Ishikawa (cell line): ENCODE measurements at regions not wholly inside any gene's neighbourhood (a gene's known extent, or its start where the extent isn't known, plus 50 kb on each side); places are given as distances from the start of the nearest gene placed in this dataset.

Experiments used
- CEBPB ChIP-seq: IDR thresholded peaks from 2 replicates; pipeline ENCODE4 v1.6.1; 2012
- EGR1 ChIP-seq: IDR thresholded peaks from 2 replicates; pipeline ENCODE4 v1.6.1; 2012
- EP300 ChIP-seq: IDR thresholded peaks from 2 replicates; pipeline ENCODE4 v1.6.1; 2012; ENCODE audit warnings: borderline replicate concordance
- FOXM1 ChIP-seq: IDR thresholded peaks from 2 replicates; pipeline ENCODE4 v1.6.1; 2012; ENCODE audit warnings: low read depth, borderline replicate concordance
- NFIC ChIP-seq: IDR thresholded peaks from 2 replicates; pipeline ENCODE4 v1.6.1; 2012
- RAD21 ChIP-seq: IDR thresholded peaks from 2 replicates; pipeline ENCODE4 v1.6.1; 2012; ENCODE audit warnings: low read depth
- TAF1 ChIP-seq: IDR thresholded peaks from 2 replicates; pipeline ENCODE4 v1.6.1; 2012; ENCODE audit warnings: low read depth, mild to moderate bottlenecking
- TCF12 ChIP-seq: IDR thresholded peaks from 2 replicates; pipeline ENCODE4 v1.6.1; 2012; ENCODE audit warnings: low read depth
- TEAD4 ChIP-seq: IDR thresholded peaks from 2 replicates; pipeline ENCODE4 v1.6.1; 2012
- YY1 ChIP-seq: IDR thresholded peaks from 2 replicates; pipeline ENCODE4 v1.6.1; 2012; ENCODE audit warnings: low read depth
- ZBTB7A ChIP-seq: IDR thresholded peaks from 2 replicates; pipeline ENCODE4 v1.6.1; 2012; ENCODE audit warnings: low read depth
- TF ChIP-seq, protein P1 (sequence below): IDR thresholded peaks from 2 replicates; pipeline ENCODE4 v1.6.1; 2012

DNA sequence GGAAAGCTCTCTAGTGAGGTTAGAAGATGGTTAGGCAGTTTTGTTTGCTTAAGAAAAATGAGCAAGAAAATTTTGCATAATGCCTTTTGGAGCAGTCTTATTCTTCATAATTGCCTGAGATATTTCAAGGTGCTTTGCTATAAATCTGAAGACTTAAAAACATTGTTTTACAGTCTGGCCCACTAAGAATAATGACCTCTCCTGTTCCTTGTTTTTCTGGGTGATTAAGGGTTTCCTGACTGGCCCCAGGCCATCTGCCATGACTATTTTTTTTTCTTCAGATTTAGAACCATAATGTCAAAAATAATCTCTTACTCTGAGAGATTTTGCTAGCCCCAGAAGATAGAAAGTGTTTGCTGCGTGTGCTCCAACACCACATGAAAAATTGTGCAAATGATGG is 72.3 kb upstream of the CENPW start:
- no peak for TF ChIP-seq EGR1
- TF ChIP-seq, protein P1, sequence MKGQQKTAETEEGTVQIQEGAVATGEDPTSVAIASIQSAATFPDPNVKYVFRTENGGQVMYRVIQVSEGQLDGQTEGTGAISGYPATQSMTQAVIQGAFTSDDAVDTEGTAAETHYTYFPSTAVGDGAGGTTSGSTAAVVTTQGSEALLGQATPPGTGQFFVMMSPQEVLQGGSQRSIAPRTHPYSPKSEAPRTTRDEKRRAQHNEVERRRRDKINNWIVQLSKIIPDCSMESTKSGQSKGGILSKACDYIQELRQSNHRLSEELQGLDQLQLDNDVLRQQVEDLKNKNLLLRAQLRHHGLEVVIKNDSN, result no peak
- no peak for TF ChIP-seq RAD21
- no peak for TF ChIP-seq CEBPB
- no peak for TF ChIP-seq NFIC
- TF ChIP-seq TAF1, result no peak

DNA sequence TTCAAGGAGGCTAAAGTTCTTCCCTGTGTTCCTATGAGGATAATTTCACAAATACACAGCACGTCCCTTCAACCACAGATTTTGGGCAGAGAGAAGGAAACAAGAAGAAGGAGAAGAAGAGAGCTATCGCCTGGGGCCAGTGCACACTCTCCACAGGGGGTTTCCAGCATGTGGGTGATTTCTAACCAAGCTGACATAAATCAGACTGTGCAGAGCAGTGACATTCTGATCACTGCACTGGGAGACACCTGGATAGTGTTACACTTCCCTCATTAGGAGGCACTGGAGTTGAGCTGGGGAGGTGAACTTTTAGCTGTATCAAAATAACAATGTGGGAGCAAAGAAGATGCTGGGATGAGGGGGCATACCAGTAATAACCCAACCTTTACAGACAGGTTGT is 71.8 kb upstream of the CENPW start:
- TF ChIP-seq CEBPB (no peak), TEAD4 (0 out of 2 replicates have a peak, but pooled peaks have one; percentile 35), TCF12 (peak; percentile 44; the same call in 1 of the 2 replicates), EP300 (peak; percentile 52; the same call in 1 of the 2 replicates)

- TF ChIP-seq CEBPB (no peak), RAD21 (no peak), YY1 (no peak), FOXM1 (no peak), NFIC (no peak), ZBTB7A (no peak), TEAD4 (no peak)
Measured at GRCh38 chr6:126280287-126280686, 59.6 kb upstream of the CENPW start.

DNA sequence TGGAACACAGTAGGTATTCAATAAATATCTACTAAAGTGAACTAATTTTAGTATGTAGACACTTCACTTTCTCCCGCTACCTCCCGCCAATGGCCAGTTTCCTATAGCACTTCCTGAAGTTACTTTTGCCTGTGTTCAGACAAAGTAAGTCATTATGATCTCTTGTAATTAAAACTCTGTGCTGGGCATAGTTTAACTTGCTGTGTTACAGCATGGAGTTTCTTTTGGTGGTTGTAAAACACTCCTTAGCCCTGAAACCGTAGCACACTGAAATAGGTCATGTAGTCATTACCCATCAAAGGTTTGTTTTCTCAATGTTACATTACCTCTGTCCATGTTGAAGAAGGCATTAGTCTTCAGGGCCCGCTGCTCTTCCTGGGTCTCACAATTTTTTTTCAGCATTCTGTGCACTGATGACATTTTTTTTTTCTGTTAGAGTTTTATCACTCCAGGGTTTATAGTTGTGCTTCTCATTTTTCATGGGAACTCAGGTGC is 54.0 kb upstream of the CENPW start:
- no peak for TF ChIP-seq FOXM1
- TF ChIP-seq TCF12, result no peak
- TF ChIP-seq YY1, result no peak
